HG03159 (cell line): ENCODE measurements at regions not wholly inside any gene's neighbourhood (a gene's known extent, or its start where the extent isn't known, plus 50 kb on each side); places are given as distances from the start of the nearest gene placed in this dataset.

Experiments used
- ATAC-seq: cut with Tn5 transposase; IDR thresholded peaks from one replicate; pipeline ENCODE4 v1.9.1; 2021; ENCODE audit warnings: mild to moderate bottlenecking, moderate library complexity; ENCODE audit not compliant: unreplicated experiment

DNA sequence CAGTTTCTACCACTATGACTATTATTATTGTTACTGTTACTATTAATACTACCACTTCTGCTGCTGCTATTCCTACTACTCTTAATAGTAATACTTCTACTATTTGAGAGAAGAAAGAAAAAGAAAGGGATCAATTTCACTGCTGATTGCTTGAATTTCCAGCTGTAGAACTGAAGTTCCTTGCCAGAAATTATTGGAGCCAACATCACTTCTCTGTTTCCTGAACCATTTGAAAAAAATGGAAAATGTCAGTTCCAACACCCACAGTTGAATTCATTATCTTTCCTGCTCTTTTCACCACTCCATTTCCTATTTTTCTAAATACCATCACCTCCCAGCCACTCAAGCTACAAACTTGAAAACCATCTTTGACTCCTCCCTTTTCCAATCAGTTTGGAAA, 54.1 kb upstream of the PIK3C2G start:
- no peak for ATAC-seq

GRCh38 chr12:18206198-18206597, 55.1 kb upstream of the PIK3C2G start:
- ATAC-seq, result no peak

DNA sequence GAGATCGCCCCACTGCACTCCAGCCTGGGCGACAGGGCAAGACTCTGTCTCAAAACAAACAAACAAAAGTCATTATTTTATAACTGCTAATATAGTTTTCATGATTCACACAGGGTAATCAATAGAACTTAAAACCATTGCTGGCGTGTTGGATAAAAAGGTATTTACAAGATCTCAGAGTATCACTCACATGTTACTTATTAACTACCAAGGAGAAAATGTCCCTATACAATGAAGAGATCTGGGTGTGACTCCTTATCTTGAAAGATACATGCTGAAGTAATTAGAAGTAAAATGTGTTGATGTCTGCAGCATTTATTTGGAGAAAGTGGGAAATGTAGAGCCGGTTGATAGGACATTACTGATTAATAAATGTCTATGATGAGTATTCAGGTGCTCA, 57.3 kb upstream of the PIK3C2G start:
- no peak for ATAC-seq

GRCh38 chr12:18192119-18192518, 69.2 kb upstream of the PIK3C2G start:
- ATAC-seq, result no peak

DNA sequence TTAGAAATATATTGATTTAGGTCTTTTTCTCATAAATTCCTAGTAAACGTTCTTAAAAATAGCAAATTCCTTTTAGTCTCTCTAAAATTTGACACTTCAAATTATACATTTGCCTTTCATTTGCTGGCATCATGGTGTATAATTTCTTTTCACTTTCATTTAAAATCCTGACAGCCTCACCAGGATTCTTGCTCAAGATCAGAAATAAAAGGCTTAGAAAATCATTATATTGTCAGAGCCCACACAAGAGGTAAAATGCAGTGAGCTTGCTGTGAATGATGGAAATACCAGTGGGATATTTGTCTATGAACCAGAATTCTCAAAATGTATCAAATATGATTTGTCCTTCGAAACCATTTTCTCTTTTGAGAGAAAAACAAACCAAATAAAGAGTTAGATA, 78.2 kb upstream of the PIK3C2G start:
- no peak for ATAC-seq

DNA sequence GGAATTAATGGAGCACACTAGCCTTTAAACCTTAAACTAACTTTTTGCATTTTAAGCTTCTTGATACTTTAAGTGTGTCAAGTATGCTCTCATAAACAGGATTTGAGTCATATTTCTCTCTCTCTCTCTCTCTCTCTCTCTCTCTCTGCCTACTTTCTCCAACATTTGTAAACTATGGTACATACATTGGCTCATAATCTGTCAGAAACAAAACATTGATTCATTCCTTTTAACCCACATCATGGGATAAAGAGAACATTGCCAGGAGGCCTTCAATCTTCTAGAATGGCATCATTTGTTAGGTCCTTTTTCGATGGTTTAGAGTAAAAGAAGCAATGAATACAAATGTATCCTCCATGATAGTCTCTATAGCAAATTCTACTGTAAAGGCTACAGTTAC, 81.6 kb upstream of the RERGL start:
- no peak for ATAC-seq

- ATAC-seq, result no peak
Measured at GRCh38 chr12:18168016-18168415, 78.0 kb upstream of the RERGL start.

DNA sequence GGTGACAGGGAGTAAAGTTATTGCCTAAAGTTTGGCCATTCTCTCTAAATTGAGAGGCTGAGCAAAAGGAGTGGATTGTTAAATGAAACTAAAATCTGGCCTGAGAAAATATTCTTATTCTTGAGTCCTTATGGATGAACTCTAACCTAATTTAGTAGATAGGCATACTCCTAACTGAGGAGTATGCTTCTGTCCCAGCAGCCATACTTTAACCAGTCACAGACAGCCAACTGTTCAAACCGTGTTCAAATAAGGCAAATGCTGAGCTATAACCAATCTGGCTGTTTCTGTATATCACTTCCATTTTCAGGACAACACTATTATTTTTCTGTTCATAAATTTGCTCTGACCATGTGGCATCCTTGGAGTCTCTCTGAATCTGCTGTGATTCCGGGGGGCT, 75.9 kb upstream of the RERGL start:
- peak; percentile 31 for ATAC-seq

DNA sequence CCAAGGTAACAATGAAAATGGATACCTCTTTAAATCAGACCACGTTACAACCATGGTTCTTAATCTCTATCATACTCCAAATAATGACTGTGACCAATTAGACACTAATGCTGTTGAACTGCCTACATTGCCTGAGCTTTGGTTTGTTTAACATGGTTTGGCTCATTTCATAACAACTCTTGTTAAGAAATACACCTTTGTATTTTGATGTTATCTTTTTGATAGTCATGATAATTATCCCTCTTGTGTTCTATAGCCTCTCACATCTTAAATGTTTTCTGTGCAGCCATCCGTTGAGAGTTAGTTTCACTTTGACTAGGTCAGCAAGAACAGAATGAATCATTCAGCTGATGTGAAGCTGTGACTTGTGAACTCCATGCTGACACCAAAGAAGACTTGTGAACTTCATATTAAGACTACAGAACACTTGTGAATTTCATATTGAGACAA, 75.5 kb upstream of the RERGL start:
- peak; percentile 97 for ATAC-seq

GRCh38 chr12:18160901-18161300, 70.9 kb upstream of the RERGL start:
- no peak for ATAC-seq

DNA sequence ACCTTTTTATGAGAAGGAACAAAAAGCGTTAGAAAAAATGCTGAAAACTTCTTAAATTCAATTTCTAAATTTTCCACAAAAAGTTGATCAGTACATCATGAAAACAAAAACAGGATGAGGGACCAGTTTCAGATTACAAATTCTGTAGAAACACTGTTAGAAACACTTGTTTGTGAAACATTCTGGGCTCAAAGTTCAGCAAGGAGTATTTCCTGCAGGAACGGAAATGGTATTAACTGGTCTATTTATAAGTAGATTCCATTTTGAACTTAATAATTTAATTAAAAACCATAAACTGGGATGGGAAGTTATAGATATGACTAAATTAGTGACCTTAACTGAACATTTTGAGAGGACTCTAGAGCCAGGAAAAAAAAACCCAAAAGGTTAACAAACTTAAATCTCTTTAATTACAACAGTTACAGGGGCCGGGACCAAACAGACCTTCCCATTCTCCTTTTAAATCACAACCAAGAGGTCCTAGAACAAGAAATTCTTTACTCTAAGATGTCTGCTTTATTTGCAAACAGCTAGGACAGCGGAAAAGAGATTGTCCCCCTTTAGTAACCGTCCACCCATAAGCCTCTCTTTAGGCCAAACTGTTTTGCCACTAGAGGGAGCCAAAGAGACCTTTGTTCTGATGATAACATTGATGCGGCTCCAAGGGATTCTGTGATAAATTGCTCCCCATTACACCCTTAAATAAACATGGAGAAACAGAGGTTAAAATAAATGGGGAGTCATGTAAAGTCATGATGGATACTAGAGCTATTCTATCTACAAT, 69.0 kb upstream of the RERGL start:
- peak; percentile 70 for ATAC-seq

- ATAC-seq, result no peak
Measured at GRCh38 chr12:18153826-18154225, 63.8 kb upstream of the RERGL start.

- ATAC-seq, result no peak
Measured at GRCh38 chr12:18151036-18151435, 61.0 kb upstream of the RERGL start.

DNA sequence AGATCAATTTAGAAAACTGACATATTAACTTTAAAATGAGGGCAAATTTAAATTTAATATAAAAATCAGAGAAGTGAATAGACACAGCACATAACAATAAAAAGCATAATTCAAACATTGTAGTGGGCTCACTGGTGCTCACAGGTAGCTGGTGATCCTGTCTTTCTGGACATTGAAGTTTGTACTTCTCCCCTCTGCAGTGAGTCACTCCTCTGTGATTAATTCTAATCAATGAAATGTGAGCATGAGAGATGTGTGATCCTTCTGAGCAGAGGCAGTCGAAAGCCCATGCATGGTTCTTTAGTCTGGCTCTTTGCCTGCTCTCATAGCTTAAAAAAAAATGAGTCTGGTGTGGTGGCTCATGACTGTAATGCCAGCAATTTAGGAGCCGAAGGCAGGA, 59.0 kb upstream of the RERGL start:
- no peak for ATAC-seq

DNA sequence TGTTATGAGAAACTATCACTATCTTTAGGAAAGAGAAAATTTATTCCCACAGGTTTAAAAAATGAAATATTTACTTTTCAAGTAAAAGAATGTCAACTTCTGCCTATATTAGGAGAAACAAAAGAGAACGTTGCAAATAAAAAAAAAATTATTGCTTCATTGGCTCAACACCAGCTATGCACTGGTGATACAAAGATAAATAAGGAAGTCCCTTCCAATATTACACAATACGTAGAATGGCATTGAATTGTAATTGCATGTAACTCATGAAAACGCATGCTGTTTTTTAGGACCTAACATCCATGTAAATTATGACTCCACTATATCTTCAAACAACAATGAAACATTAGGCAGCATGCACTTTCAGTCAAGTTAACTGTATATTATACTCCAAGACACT, 56.4 kb upstream of the RERGL start:
- ATAC-seq, result no peak

DNA sequence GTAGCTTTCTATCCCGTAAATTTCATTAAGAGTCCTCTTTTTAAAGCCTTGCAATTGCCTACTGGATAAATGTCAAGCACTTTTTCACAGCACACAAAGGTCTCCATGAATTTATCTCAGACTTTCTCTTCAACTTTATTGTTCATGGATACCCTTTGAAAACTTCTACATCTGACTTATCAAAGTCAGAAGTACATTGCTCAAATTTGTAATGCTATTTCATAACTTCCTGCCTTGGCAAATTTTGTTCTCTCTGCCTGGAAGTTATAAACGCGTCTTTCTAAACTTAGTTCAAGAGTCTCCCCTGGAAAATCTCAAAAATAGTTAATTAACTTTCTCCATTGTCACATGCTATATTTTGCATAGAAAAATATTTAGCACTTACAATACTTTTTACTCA, 55.9 kb upstream of the RERGL start:
- ATAC-seq, result no peak

DNA sequence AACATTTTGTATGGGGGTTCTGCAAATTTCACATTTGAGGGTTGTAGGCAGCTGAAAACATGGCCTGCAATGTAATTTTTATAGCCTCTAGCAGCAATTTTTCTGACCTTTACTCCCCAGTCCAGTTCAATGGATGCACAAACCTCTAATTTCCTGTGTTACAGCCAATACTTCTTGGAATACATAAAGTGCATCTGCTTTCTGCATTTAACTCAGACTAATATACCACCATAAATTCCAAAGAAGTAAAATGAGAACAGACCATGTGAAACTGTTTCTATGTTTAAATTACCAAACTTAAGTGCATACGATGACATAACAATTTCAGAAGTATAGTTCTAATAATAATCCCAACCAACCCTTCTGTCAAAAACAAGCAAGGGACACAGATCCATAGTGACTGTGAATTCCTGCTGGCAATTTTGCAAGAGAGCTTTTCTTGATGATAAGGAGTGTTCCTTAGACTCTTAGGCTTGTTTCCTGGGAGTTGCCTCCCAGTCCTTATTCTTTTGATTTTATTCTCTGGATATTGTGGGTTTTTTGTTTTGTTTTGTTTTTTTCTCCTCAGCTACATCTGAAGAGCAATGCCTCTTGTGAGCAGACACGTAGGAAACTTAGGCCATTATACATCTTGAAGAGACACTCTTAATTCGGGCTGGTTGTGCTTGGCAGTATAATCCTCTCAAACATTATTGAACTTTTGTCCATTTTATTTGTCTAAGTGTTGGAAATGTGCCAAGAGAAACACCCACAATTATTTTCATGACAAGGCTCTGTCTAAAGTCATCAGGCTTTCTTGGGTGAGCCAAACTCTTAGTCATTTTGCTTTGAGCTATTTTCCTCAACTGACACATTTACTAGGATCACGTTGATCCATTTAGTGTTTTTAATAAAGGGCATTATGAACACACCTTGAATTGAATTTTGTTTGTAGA, 51.3 kb upstream of the RERGL start:
- no peak for ATAC-seq

- ATAC-seq, result peak; percentile 46
Measured at GRCh38 chr12:18139989-18140596, 50.1 kb upstream of the RERGL start.
